ENCODE measurements at regions not wholly inside any gene's neighbourhood (a gene's known extent, or its start where the extent isn't known, plus 50 kb on each side); places are given as distances from the start of the nearest gene placed in this dataset.

DNA sequence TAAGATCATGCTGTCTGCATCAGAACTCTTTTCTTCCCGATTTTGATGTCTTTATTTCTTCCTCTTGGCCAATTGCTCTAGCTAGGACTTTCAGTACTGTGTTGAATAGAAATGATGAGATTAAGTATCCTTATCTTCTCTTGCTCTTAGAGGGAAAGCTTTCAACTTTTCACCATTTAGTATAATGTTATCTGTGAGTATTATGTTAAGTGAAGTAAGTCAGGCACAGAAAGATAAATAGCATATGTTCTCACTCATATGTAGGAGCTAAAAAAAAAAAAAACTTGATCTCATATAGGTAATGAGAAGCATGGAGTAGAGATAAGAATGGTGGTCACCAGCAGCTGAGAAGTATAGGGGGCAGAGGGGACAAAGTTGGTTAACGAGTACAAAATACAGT, 1089.5 kb downstream of the TDRD15 start:
- H3K9me3 Mint-ChIP-seq, result peaks cover 20 to 26% of the 10 kb centered on the region in 2 donors
- ATAC-seq, result no peak
- no peak for DNase-seq (ENCODE audit: low spot score in 2 of 2)

GRCh38 chr2:22215517-22215916, 1091.7 kb downstream of the TDRD15 start:
- DNase-seq (ENCODE audit: low spot score in 2 of 2) (no peak), ATAC-seq (no peak)
- Mint-ChIP-seq H3K9me3 (peaks cover 13 to 20% of the 10 kb centered on the region in 2 donors), H3K36me3 (no peaks in the 10 kb centered on the region), H3K27ac (no peak overlapping the region)

More for the DNA sequence above, 1089.5 kb downstream of the TDRD15 start:
- Mint-ChIP-seq H3K36me3 (no peaks in the 10 kb centered on the region), H3K27ac (no peak overlapping the region)

GRCh38 chr2:22217881-22218280, 1094.1 kb downstream of the TDRD15 start:
- DNase-seq (ENCODE audit: low spot score in 2 of 2) (no peak), ATAC-seq (no peak)
- peaks cover 20 to 26% of the 10 kb centered on the region in 2 donors for H3K9me3 Mint-ChIP-seq
- no peaks in the 10 kb centered on the region for H3K36me3 Mint-ChIP-seq
- H3K27ac Mint-ChIP-seq, result no peak overlapping the region

DNA sequence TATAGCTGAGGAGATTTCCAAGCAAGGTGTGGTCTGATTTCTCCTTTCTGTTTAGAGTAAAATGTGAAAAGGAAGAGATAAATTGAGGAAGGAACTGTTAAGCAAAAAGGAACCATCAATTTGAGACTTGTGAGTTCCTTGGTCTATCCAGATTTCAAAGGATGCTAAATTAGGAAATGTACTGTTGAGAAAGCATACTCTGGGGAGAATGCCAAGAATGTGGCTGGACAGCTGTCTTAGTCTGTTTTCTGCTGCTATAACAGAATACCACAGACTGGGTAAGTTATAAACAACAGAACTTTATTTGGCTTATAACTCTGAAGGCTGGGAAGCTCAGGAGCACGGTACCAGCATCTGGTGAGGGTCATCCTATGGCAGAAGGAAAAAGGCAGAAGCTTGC, 1097.2 kb downstream of the TDRD15 start:
- DNase-seq (ENCODE audit: low spot score in 2 of 2) (no peak), ATAC-seq (no peak)
- Mint-ChIP-seq H3K27ac (no peak overlapping the region), H3K36me3 (no peaks in the 10 kb centered on the region), H3K9me3 (peaks cover 21 to 22% of the 10 kb centered on the region in 2 donors)

DNA sequence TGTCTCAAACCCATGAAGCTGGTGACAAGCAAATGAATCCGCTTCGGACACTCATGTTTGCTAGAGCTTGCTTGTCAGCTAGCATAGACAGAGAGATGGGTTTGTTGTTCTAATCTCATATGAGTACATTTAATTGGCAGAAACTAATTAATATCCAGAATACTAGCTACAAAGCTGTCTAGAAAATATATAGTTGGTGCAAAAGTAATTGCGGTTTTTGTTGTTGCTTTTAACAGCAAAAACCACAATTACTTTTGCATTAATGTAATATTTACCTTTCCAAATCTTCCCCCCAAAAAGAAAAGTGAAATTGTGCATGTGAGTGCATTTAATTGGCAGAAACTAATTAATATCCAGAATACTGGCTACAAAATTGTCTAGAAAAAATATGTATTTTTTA, 1115.2 kb downstream of the TDRD15 start:
- H3K27ac Mint-ChIP-seq, result no peak overlapping the region
- ATAC-seq, result no peak

GRCh38 chr2:22247466-22247865, 1123.7 kb downstream of the TDRD15 start:
- Mint-ChIP-seq H3K9me3 (peaks cover 7 to 12% of the 10 kb centered on the region in 2 donors), H3K36me3 (peaks cover 0 to 4% of the 10 kb centered on the region in 2 donors), H3K27ac (no peak overlapping the region)
- ATAC-seq (no peak), DNase-seq (ENCODE audit: low spot score in 2 of 2) (no peak)

More for the DNA sequence above, 1115.2 kb downstream of the TDRD15 start:
- no peak for DNase-seq (ENCODE audit: low spot score in 2 of 2)
- Mint-ChIP-seq H3K9me3 (peaks cover 17 to 21% of the 10 kb centered on the region in 2 donors), H3K36me3 (no peaks in the 10 kb centered on the region)

GRCh38 chr2:22248851-22249250, 1125.1 kb downstream of the TDRD15 start:
- DNase-seq (ENCODE audit: low spot score in 2 of 2) (no peak), ATAC-seq (no peak)
- peaks cover 0 to 4% of the 10 kb centered on the region in 2 donors for H3K36me3 Mint-ChIP-seq
- peaks cover 9 to 12% of the 10 kb centered on the region in 2 donors for H3K9me3 Mint-ChIP-seq
- no peak overlapping the region for H3K27ac Mint-ChIP-seq

- ATAC-seq (no peak), DNase-seq (ENCODE audit: low spot score in 2 of 2) (no peak)
- peaks cover 0 to 2% of the 10 kb centered on the region in 2 donors for H3K36me3 Mint-ChIP-seq
- H3K27ac Mint-ChIP-seq, result no peak overlapping the region
- peaks cover 10 to 12% of the 10 kb centered on the region in 2 donors for H3K9me3 Mint-ChIP-seq
These were observed 1129.4 kb downstream of the TDRD15 start for GRCh38 chr2:22253171-22253570.

GRCh38 chr2:22261165-22261564, 1123.8 kb upstream of the KLHL29 start:
- Mint-ChIP-seq H3K9me3 (peaks cover 24 to 34% of the 10 kb centered on the region in 2 donors), H3K36me3 (peaks cover 0 to 9% of the 10 kb centered on the region in 2 donors), H3K27ac (no peak overlapping the region)
- DNase-seq (ENCODE audit: low spot score in 2 of 2) (no peak), ATAC-seq (no peak)

DNA sequence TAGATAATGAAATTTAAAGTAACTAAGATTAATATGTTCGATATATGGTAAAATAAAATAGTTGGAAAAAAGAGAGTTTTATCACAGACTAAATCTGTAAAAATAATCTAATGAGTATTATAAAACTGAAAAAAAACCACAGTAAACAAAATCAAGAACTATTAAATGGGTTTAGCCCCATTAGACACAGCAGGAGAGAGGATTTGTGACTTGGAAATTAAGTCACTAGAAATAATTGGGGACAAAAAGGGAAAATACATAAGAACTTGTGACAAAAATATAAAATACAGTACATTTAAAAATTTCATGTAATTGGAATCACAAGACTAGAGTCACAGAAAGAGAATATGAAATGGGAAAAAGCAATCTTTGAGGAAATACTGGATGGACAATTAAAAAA, 1114.6 kb upstream of the KLHL29 start:
- peaks cover 17 to 19% of the 10 kb centered on the region in 2 donors for H3K9me3 Mint-ChIP-seq
- no peak overlapping the region for H3K27ac Mint-ChIP-seq
- ATAC-seq (no peak), DNase-seq (ENCODE audit: low spot score in 2 of 2) (no peak)
- no peaks in the 10 kb centered on the region for H3K36me3 Mint-ChIP-seq

GRCh38 chr2:22273853-22274252, 1111.1 kb upstream of the KLHL29 start:
- no peak overlapping the region for H3K27ac Mint-ChIP-seq
- peaks cover 16 to 21% of the 10 kb centered on the region in 2 donors for H3K9me3 Mint-ChIP-seq
- ATAC-seq (no peak), DNase-seq (ENCODE audit: low spot score in 2 of 2) (no peak)
- no peaks in the 10 kb centered on the region for H3K36me3 Mint-ChIP-seq

GRCh38 chr2:22274661-22275060, 1110.3 kb upstream of the KLHL29 start:
- ATAC-seq (no peak), DNase-seq (ENCODE audit: low spot score in 2 of 2) (no peak)
- Mint-ChIP-seq H3K9me3 (peaks cover 16 to 21% of the 10 kb centered on the region in 2 donors), H3K27ac (no peak overlapping the region), H3K36me3 (no peaks in the 10 kb centered on the region)

DNA sequence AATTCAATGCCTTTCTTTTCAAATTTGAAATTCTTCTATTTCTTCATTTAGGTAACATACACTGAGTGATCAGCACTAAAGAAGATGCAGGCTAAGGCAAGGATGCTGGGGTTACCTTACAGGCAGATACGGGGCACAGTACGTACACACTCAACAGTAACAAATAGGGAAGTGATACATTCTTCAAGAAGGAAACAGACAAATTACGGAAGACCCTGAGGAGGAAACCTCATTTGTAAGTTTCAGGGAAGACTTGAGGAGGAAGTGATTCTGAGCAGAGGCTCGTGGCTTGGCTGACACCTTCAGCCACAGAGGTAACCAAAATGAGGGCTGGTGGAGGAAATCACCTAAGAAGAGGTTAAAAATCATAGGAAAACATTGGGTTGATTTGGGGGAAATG, 1108.3 kb upstream of the KLHL29 start:
- no peaks in the 10 kb centered on the region for H3K36me3 Mint-ChIP-seq
- H3K9me3 Mint-ChIP-seq, result peaks cover 10 to 16% of the 10 kb centered on the region in 2 donors
- H3K27ac Mint-ChIP-seq, result no peak overlapping the region
- DNase-seq (ENCODE audit: low spot score in 2 of 2) (no peak), ATAC-seq (no peak)

DNA sequence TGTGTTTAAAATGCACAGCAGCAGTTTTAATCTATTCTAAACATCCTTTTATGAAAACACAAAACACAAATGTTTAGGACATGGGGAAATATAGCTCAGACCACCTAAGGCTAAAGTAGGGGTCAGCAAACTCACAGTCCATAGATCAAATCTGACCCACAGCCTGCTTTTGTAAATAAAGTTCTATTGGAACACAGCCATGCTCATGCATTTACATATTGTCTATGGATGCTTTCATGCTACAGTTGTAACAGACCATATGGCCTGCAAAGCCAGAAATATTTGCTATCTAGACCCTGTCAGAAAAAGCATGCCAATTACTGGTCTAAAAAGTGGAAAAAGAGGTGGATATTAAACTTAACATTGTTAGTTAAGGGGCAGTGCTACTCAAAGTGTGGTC, 1105.4 kb upstream of the KLHL29 start:
- ATAC-seq, result no peak
- peaks cover 19% of the 10 kb centered on the region in 2 donors for H3K9me3 Mint-ChIP-seq
- H3K27ac Mint-ChIP-seq, result no peak overlapping the region
- no peaks in the 10 kb centered on the region for H3K36me3 Mint-ChIP-seq
- no peak for DNase-seq (ENCODE audit: low spot score in 2 of 2)

DNA sequence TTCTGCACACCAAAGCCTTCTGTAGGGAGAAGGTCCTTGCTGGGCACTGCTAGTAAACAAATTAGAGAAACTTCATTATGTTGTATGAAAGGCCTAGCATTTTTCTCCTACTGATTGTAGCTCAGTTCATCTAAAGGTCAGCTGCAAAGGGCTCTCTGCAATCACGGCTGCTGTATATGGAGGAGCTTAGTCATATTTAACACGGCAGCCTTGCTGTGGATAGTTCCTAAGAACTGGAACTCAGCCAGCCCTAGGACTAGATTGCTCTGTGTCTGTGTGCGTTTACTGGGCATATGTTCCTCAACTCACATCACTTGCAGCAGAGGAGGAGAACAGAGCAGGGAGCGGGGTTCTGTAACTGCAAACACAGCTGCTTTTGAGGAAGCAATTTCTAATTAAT, 1103.9 kb upstream of the KLHL29 start:
- H3K27ac Mint-ChIP-seq, result no peak overlapping the region
- peaks cover 19% of the 10 kb centered on the region in 2 donors for H3K9me3 Mint-ChIP-seq
- H3K36me3 Mint-ChIP-seq, result no peaks in the 10 kb centered on the region
- no peak for DNase-seq (ENCODE audit: low spot score in 2 of 2)
- no peak for ATAC-seq

DNA sequence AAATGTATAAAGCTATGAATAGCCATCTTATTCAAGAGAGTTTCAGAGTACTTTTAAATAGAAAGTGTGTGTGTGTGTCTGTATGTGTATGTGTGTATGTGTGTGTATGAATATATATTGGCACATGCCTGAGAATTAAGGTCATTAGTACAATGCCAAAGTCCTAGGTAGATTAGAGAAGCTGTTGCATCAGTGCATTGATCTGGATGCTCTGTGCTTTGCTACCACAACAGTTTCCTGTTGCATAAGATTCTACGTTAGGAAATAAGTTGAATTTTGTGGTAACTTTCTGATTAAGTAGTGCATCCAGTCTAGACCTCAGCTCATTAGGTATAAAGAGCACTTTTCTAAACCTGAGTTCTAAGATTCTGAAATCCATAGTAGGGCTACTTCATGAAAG, 1102.8 kb upstream of the KLHL29 start:
- no peaks in the 10 kb centered on the region for H3K36me3 Mint-ChIP-seq
- ATAC-seq, result no peak

GRCh38 chr2:22282916-22283315, 1102.1 kb upstream of the KLHL29 start:
- Mint-ChIP-seq H3K9me3 (peaks cover 12% of the 10 kb centered on the region in 2 donors), H3K27ac (no peak overlapping the region), H3K36me3 (no peaks in the 10 kb centered on the region)
- ATAC-seq (no peak), DNase-seq (ENCODE audit: low spot score in 2 of 2) (no peak)

More for the DNA sequence above, 1102.8 kb upstream of the KLHL29 start:
- Mint-ChIP-seq H3K27ac (no peak overlapping the region), H3K9me3 (peaks cover 12% of the 10 kb centered on the region in 2 donors)
- DNase-seq (ENCODE audit: low spot score in 2 of 2), result no peak

DNA sequence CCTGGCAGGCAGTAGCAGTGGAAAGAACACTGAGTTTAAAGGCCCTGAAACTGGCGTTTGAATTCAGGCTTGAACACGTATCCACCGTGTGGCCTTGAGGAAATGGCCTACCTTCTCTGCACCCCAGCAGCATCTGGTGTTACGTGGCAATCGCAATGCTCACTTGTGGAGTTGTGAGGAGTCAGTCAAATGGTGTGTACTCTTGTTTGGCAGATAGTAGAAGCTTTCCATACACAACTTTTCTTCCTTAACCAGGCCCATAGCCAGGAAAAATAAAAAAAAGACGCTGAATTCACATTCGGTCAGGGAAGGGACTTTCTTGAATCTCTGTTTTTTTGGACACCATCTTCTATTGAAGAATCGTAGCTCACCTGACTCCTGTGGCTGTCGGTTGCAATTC, 1101.5 kb upstream of the KLHL29 start:
- DNase-seq (ENCODE audit: low spot score in 2 of 2), result no peak
- ATAC-seq, result no peak
- no peaks in the 10 kb centered on the region for H3K36me3 Mint-ChIP-seq

GRCh38 chr2:22290302-22290701, 1094.7 kb upstream of the KLHL29 start:
- ATAC-seq (no peak), DNase-seq (ENCODE audit: low spot score in 2 of 2) (no peak)
- H3K27ac Mint-ChIP-seq, result no peak overlapping the region
- H3K36me3 Mint-ChIP-seq, result peaks cover 0 to 6% of the 10 kb centered on the region in 2 donors
- peaks cover 13 to 14% of the 10 kb centered on the region in 2 donors for H3K9me3 Mint-ChIP-seq

More for the DNA sequence above, 1101.5 kb upstream of the KLHL29 start:
- Mint-ChIP-seq H3K27ac (no peak overlapping the region), H3K9me3 (peaks cover 12% of the 10 kb centered on the region in 2 donors)

All from activated naive CD4-positive, alpha-beta T cell treated with anti-CD3 and anti-CD28 coated beads, Interleukin-2, amount 50 U/mL, for 72 hours (primary cell).